WTC11 (cell line): ENCODE measurements at regions not wholly inside any gene's neighbourhood (a gene's known extent, or its start where the extent isn't known, plus 50 kb on each side); places are given as distances from the start of the nearest gene placed in this dataset.

ENCODE experiments used
- ATAC-seq: fragments of 200-7000 bp; cut with Tn5 transposase; 2 replicates; pipeline ENCODE4 v1.10.0; 2021; ENCODE audit warnings: mild to moderate bottlenecking, moderate library complexity
- CTCF ChIA-PET: fragments of 300-600 bp; sonication (Branson Sonifier 250); formaldehyde crosslinking; loops from one replicate; lab custom pipeline; 2021; ENCODE audit warnings: antibody characterized with exemption; lab: Charles Lee
- POLR2A ChIA-PET: fragments of 350-600 bp; sonication (Branson Sonifier 250); formaldehyde crosslinking; loops from one replicate; lab custom pipeline; 2021; ENCODE audit warnings: antibody characterized with exemption; lab: Charles Lee
- DNase-seq: peaks from one replicate; pipeline ENCODE4 v3.0.0; 2021; ENCODE audit warnings: low spot score
- H3K27ac Mint-ChIP-seq: 2 replicates; pipeline ENCODE4 v1.8.0; 2021; ENCODE audit warnings: mixed read lengths
- H3K27me3 Mint-ChIP-seq: 2 replicates; pipeline ENCODE4 v1.8.0; 2021; ENCODE audit warnings: low read depth, mild to moderate bottlenecking, moderate library complexity, mixed read lengths
- H3K36me3 Mint-ChIP-seq: 2 replicates; pipeline ENCODE4 v1.8.0; 2021; ENCODE audit warnings: mixed read lengths
- H3K4me1 Mint-ChIP-seq: 2 replicates; pipeline ENCODE4 v1.8.0; 2022; ENCODE audit warnings: mixed read lengths
- H3K4me3 Mint-ChIP-seq: 2 replicates; pipeline ENCODE4 v1.8.0; 2021; ENCODE audit warnings: mild to moderate bottlenecking, moderate library complexity, mixed read lengths
- H3K9me3 Mint-ChIP-seq: 2 replicates; pipeline ENCODE4 v1.8.0; 2021; ENCODE audit warnings: mixed read lengths
- ATF1 ChIP-seq: sonication (generic); formaldehyde crosslinking; IDR thresholded peaks from 2 replicates; pipeline ENCODE4 v1.8.1; 2023; ENCODE audit warnings: mild to moderate bottlenecking, moderate library complexity, missing genetic modification reagents
- E2F1 ChIP-seq: sonication (generic); formaldehyde crosslinking; IDR thresholded peaks from 2 replicates; pipeline ENCODE4 v1.8.0; 2022; ENCODE audit warnings: mild to moderate bottlenecking, missing genetic modification reagents
- ELF4 ChIP-seq: sonication (generic); formaldehyde crosslinking; IDR thresholded peaks from 2 replicates; pipeline ENCODE4 v1.8.1; 2022; ENCODE audit warnings: low read depth, mild to moderate bottlenecking, moderate library complexity, missing genetic modification reagents
- EMX1 ChIP-seq: fragments of 250-450 bp; sonication (Bioruptor Pico); IDR thresholded peaks from 2 replicates; pipeline ENCODE4 v1.8.0; 2021; ENCODE audit warnings: mild to moderate bottlenecking
- ESRRA ChIP-seq: sonication (generic); formaldehyde crosslinking; IDR thresholded peaks from 2 replicates; pipeline ENCODE4 v1.8.1; 2022; ENCODE audit warnings: mild to moderate bottlenecking, missing genetic modification reagents, borderline replicate concordance
- FOXK1 ChIP-seq: sonication (generic); formaldehyde crosslinking; IDR thresholded peaks from 2 replicates; pipeline ENCODE4 v1.8.0; 2022; ENCODE audit warnings: mild to moderate bottlenecking, moderate library complexity, missing genetic modification reagents
- TCF7 ChIP-seq: sonication (generic); formaldehyde crosslinking; IDR thresholded peaks from 2 replicates; pipeline ENCODE4 v1.8.0; 2022; ENCODE audit warnings: mild to moderate bottlenecking, low read depth, missing genetic modification reagents, moderate library complexity
- TEAD1 ChIP-seq: sonication (generic); formaldehyde crosslinking; IDR thresholded peaks from 2 replicates; pipeline ENCODE4 v1.8.0; 2022; ENCODE audit warnings: mild to moderate bottlenecking, missing genetic modification reagents
- ZNF532 ChIP-seq: fragments of 250-450 bp; sonication (Bioruptor Pico); IDR thresholded peaks from 2 replicates; pipeline ENCODE4 v1.9.0; 2021; ENCODE audit warnings: mild to moderate bottlenecking, borderline replicate concordance
- TF ChIP-seq, protein P1 (sequence below): sonication (generic); formaldehyde crosslinking; IDR thresholded peaks from 2 replicates; pipeline ENCODE4 v1.8.1; 2022; ENCODE audit warnings: mild to moderate bottlenecking, missing genetic modification reagents, moderate library complexity, borderline replicate concordance
- TF ChIP-seq, protein P2 (sequence below): sonication (generic); formaldehyde crosslinking; IDR thresholded peaks from 2 replicates; pipeline ENCODE4 v1.8.0; 2022; ENCODE audit warnings: missing genetic modification reagents
- TF ChIP-seq, protein P3 (sequence below): sonication (generic); formaldehyde crosslinking; IDR thresholded peaks from 2 replicates; pipeline ENCODE4 v1.8.0; 2023; ENCODE audit warnings: mild to moderate bottlenecking, missing genetic modification reagents

DNA sequence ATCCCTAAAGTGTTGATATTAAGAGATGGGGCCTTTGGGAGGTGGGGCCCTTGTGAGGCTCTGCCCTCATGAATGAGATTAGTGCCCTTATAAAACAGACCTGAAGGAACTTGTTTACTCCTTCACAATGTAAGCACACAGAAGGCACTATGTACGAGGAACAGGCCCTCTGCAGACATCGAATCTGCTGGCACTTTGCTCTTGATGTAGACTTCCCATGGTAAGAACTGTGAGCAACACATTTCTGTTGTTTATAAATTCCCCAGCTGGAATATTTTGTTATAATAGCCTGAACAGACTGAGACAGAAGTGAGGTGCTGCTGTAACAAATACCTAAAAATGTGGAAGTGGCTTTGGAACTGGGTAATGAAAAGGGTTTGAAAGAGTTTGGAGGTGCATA is 193.2 kb downstream of the TGFB2 start:
- Mint-ChIP-seq H3K4me3 (no peak overlapping the region), H3K36me3 (no peaks in the 10 kb centered on the region), H3K9me3 (peaks cover 2% of the 10 kb centered on the region), H3K4me1 (peaks cover 12% of the 10 kb centered on the region), H3K27ac (no peak overlapping the region), H3K27me3 (no peaks in the 10 kb centered on the region; the same call in 1 of the 2 replicates)
- no peak for TF ChIP-seq ATF1 (CRISPR knock-in tag)
- no peak for TF ChIP-seq E2F1 (CRISPR knock-in tag)
- no peak for TF ChIP-seq ELF4 (CRISPR knock-in tag)
- TF ChIP-seq, protein P1, sequence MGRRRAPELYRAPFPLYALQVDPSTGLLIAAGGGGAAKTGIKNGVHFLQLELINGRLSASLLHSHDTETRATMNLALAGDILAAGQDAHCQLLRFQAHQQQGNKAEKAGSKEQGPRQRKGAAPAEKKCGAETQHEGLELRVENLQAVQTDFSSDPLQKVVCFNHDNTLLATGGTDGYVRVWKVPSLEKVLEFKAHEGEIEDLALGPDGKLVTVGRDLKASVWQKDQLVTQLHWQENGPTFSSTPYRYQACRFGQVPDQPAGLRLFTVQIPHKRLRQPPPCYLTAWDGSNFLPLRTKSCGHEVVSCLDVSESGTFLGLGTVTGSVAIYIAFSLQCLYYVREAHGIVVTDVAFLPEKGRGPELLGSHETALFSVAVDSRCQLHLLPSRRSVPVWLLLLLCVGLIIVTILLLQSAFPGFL (CRISPR knock-in tag), result no peak
- TF ChIP-seq ZNF532 (CRISPR knock-in tag), result no peak
- no peak for TF ChIP-seq TEAD1 (CRISPR knock-in tag)
- TF ChIP-seq FOXK1, result no peak
- TF ChIP-seq TCF7 (CRISPR knock-in tag), result no peak
- no peak for TF ChIP-seq ESRRA (CRISPR knock-in tag)
- no peak for TF ChIP-seq EMX1 (CRISPR knock-in tag)
- TF ChIP-seq, protein P2, sequence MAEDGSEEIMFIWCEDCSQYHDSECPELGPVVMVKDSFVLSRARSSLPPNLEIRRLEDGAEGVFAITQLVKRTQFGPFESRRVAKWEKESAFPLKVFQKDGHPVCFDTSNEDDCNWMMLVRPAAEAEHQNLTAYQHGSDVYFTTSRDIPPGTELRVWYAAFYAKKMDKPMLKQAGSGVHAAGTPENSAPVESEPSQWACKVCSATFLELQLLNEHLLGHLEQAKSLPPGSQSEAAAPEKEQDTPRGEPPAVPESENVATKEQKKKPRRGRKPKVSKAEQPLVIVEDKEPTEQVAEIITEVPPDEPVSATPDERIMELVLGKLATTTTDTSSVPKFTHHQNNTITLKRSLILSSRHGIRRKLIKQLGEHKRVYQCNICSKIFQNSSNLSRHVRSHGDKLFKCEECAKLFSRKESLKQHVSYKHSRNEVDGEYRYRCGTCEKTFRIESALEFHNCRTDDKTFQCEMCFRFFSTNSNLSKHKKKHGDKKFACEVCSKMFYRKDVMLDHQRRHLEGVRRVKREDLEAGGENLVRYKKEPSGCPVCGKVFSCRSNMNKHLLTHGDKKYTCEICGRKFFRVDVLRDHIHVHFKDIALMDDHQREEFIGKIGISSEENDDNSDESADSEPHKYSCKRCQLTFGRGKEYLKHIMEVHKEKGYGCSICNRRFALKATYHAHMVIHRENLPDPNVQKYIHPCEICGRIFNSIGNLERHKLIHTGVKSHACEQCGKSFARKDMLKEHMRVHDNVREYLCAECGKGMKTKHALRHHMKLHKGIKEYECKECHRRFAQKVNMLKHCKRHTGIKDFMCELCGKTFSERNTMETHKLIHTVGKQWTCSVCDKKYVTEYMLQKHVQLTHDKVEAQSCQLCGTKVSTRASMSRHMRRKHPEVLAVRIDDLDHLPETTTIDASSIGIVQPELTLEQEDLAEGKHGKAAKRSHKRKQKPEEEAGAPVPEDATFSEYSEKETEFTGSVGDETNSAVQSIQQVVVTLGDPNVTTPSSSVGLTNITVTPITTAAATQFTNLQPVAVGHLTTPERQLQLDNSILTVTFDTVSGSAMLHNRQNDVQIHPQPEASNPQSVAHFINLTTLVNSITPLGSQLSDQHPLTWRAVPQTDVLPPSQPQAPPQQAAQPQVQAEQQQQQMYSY (CRISPR knock-in tag), result no peak
- TF ChIP-seq, protein P3, sequence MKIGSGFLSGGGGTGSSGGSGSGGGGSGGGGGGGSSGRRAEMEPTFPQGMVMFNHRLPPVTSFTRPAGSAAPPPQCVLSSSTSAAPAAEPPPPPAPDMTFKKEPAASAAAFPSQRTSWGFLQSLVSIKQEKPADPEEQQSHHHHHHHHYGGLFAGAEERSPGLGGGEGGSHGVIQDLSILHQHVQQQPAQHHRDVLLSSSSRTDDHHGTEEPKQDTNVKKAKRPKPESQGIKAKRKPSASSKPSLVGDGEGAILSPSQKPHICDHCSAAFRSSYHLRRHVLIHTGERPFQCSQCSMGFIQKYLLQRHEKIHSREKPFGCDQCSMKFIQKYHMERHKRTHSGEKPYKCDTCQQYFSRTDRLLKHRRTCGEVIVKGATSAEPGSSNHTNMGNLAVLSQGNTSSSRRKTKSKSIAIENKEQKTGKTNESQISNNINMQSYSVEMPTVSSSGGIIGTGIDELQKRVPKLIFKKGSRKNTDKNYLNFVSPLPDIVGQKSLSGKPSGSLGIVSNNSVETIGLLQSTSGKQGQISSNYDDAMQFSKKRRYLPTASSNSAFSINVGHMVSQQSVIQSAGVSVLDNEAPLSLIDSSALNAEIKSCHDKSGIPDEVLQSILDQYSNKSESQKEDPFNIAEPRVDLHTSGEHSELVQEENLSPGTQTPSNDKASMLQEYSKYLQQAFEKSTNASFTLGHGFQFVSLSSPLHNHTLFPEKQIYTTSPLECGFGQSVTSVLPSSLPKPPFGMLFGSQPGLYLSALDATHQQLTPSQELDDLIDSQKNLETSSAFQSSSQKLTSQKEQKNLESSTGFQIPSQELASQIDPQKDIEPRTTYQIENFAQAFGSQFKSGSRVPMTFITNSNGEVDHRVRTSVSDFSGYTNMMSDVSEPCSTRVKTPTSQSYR (CRISPR knock-in tag), result no peak
- ChIA-PET CTCF (no interaction called here), POLR2A (no interaction called here)
- DNase-seq (no peak), ATAC-seq (no peak)

GRCh38 chr1:218546314-218546713 is 201.2 kb downstream of the TGFB2 start:
- Mint-ChIP-seq H3K27me3 (no peaks in the 10 kb centered on the region), H3K4me3 (no peak overlapping the region)
- POLR2A ChIA-PET, result no interaction called here

More at GRCh38 chr1:218546314-218546713, 201.2 kb downstream of the TGFB2 start:
- no peak for ATAC-seq
- Mint-ChIP-seq H3K36me3 (no peaks in the 10 kb centered on the region), H3K27ac (no peak overlapping the region), H3K9me3 (no peaks in the 10 kb centered on the region), H3K4me1 (peaks cover 3% of the 10 kb centered on the region)
- CTCF ChIA-PET, result no interaction called here
- TF ChIP-seq E2F1 (CRISPR knock-in tag), result no peak
- no peak for DNase-seq
